NB4 (cell line): ENCODE measurements at regions not wholly inside any gene's neighbourhood (a gene's known extent, or its start where the extent isn't known, plus 50 kb on each side); places are given as distances from the start of the nearest gene placed in this dataset.

ENCODE experiments used
- DNase-seq: peaks from one replicate; pipeline ENCODE4 v3.0.0; 2010; ENCODE audit warnings: low read depth
- H3K4me3 ChIP-seq: one replicate; pipeline ENCODE4 v1.5.1; 2011; ENCODE audit warnings: mild to moderate bottlenecking, low read depth, low read length, moderate library complexity
- CTCF ChIP-seq: IDR thresholded peaks from one replicate; pipeline ENCODE4 v1.5.1; 2012; ENCODE audit warnings: low read depth, low read length
- MAX ChIP-seq: IDR thresholded peaks from 2 replicates; pipeline ENCODE4 v1.6.1; 2011; ENCODE audit warnings: low read depth, low read length
- MYC ChIP-seq: IDR thresholded peaks from 2 replicates; pipeline ENCODE4 v1.6.1; 2011; ENCODE audit warnings: low read depth, low read length
- POLR2A ChIP-seq: IDR thresholded peaks from 2 replicates; pipeline ENCODE4 v1.6.1; 2011; ENCODE audit warnings: mild to moderate bottlenecking; ENCODE audit not compliant: insufficient read length; ENCODE audit errors: extremely low read depth

- no peak for TF ChIP-seq POLR2A
- no peak for TF ChIP-seq MAX
- TF ChIP-seq MYC: no peak
- no peak for TF ChIP-seq CTCF
- DNase-seq: no peak
These were observed 166.7 kb downstream of the FAT3 start for GRCh38 chr11:92391364-92391763.

GRCh38 chr11:92391808-92392207 is 167.2 kb downstream of the FAT3 start:
- no peak for DNase-seq
- TF ChIP-seq POLR2A: no peak
- TF ChIP-seq MYC: no peak
- TF ChIP-seq CTCF: no peak
- no peak for TF ChIP-seq MAX
- no peak overlapping the region for H3K4me3 ChIP-seq

More at GRCh38 chr11:92391364-92391763, 166.7 kb downstream of the FAT3 start:
- H3K4me3 ChIP-seq: no peak overlapping the region

- no peak for DNase-seq
- TF ChIP-seq CTCF (no peak), MYC (no peak), POLR2A (no peak), MAX (no peak)
- no peak overlapping the region for H3K4me3 ChIP-seq
These were observed 168.6 kb downstream of the FAT3 start for GRCh38 chr11:92393218-92393617.

DNA sequence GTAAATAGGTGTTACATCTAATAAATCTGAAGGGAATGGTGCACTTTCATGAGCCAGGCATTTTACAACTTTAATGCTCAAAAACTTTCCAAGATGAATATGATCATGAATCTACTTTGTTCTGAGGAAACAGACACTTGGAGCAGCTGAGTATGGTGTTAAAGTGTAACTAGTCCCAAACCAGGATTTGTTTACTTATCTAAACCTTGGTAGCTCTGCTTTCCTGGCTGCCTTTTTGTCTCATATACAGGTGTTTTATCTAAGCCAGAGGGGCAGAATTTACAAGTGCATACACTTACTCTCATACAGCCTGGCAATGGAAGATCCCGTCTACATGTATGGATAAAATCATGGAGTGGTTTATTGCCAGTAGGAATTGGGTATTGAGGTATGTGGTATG is 171.5 kb downstream of the FAT3 start:
- no peak for TF ChIP-seq CTCF
- DNase-seq: no peak
- H3K4me3 ChIP-seq: no peak overlapping the region

DNA sequence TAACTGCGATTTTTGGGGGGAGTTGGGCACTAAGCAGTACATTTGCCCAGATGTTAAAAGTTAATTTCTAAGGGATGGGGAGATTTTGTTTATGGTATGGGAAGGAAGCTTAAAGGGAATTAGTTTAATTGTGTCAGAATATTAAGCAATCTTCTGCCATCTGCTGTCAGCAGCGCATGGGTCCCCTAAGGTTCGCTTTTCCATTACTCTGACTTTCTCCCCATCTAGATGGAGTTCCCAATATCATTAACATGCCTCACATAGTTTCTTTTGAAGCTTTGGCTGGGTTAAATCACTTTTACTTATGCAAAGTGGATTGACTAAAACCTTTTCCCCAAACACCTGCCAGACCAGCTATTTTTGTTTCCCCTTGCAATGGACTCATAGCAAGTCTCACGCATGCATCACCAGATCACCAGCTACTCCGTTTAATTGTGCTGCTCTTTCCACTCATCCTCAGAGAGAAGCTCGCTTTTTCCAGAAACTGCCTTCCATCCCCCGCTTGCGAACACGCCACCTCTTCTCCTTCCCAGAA is 172.7 kb downstream of the FAT3 start:
- DNase-seq: no peak
- no peak overlapping the region for H3K4me3 ChIP-seq
- TF ChIP-seq MAX (no peak), CTCF (no peak), MYC (no peak), POLR2A (no peak)

DNA sequence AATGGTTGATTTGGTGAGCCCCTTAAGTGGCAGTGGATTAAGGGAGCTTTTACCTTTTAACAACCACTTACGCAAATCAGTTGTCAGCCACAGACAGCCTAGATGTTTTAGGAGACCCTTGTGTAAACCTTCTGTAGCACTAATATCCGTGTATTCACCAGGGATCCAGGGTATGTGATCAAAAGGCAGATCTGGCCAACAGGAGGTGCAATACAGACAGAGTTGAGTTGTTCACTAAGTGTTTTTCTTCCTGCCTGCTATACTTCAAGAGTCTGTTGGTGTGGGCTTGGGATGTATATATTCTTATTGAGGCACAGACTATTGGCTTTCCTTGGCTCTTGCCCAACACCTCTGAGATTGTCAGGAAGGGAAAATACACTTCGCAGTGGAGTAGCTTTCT is 175.1 kb downstream of the FAT3 start:
- TF ChIP-seq POLR2A (no peak), CTCF (peak; percentile 6), MYC (no peak), MAX (no peak)
- H3K4me3 ChIP-seq: no peak overlapping the region
- DNase-seq: peak; percentile 5
